HG03064 (cell line): ENCODE measurements at regions not wholly inside any gene's neighbourhood (a gene's known extent, or its start where the extent isn't known, plus 50 kb on each side); places are given as distances from the start of the nearest gene placed in this dataset.
A peak's percentile ranks its signal among the peaks of the same experiment; 100 is the strongest.
"Not testable (repeated sequence)": the region's sequence is repeated elsewhere in the genome, so short reads cannot be mapped to it uniquely, and the experiment has no call there.

Experiments
- ATAC-seq: cut with Tn5 transposase; IDR thresholded peaks from one replicate; pipeline ENCODE4 v1.9.1; 2021; ENCODE audit warnings: low read depth; ENCODE audit not compliant: unreplicated experiment

- ATAC-seq = no peak
Measured at GRCh38 chr4:146076081-146076480, 99.4 kb upstream of the LSM6 start.

- ATAC-seq = no peak
Measured at GRCh38 chr4:146073517-146073916, 102.0 kb upstream of the LSM6 start.

DNA sequence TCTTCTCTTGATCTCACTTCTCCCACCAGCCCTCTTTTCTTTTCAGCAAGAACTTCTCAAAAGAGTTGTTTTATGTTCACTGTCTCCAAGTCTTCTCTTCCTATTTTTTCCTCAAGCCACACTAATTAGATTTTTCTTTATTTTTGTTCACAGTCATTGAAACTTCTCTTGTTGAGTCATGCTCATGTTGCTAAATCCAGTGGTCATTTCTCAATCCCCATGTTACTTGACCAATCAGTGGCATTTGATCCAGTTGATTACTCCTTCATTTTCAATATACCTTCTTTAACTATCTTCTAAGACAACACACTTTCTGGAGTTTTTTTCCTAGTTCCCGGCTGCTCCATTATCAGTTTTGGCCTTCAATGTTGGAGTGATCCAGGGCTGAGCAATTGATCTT, 103.1 kb upstream of the LSM6 start:
- ATAC-seq = no peak

DNA sequence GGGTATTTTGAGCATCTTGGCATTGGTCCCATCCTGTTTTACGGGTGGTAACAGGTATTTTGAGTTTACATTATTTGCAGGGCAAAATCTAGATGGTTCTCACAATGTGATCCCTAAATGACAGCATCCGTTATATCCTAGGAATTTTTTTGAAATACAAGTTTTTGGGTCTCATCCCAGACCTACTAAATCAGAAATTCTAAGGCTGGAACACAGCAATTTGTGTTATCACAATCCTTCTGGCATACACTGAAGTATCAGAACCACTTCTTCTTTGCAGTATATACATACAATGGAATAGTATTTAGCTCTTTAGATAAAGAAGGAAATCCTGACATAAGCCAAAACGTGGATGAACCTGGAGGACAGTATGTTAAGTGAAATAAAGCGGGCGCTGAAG, 104.1 kb upstream of the LSM6 start:
- no peak for ATAC-seq

GRCh38 chr4:146063143-146063542, 112.4 kb upstream of the LSM6 start:
- peak; percentile 33 for ATAC-seq

DNA sequence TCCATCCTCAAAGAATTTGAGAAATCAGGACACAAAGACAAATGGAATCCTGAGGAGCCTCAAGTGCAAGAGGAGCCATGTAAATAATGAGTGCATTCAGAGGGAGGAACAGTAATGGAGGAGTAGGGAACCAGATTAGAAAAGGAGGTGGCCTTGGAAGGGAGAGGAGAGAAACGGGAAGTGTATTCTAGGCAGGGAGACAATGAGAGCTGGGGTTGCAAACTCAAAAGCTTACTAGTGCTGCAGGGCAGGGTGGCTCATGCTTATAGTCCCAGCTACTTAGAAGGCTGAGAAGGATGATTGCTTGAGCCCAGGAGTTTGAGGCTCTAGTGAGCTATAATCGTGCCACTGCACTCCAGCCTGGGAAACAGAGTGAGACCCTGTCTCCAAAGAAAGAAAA, 113.2 kb upstream of the LSM6 start:
- ATAC-seq = no peak

DNA sequence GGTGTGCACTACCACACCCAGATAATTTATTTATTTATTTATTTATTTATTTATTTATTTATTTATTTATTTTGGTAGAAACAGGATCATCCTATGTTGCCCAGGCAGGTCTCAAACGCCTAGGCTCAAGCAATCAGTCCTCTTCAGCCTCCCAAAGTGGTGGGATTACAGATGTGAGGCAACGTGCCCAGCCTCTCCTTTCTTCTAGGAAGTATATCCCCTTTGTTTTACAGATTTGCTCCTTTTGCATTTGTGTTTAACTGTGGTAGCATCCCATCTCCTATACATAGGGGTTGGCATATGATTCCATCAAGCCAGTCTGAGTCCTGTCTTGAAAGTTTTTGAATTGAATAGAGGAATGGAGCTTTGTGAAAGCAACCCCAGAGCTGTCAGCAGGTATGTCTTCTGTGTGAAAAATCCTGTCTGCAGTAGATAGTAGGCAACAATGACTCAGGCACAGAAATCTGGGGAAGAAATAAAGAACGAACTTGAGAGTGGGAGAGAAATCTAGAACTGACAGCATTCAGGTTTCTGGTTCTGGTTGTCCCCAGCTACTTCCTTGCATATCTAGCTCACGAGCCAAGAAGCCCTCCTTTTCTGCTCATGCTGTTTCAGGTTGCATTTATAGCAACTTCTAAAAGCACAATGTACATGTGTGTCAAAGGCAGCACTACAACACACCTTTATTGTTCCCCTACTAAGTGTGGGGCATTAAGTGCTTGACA, 113.7 kb upstream of the LSM6 start:
- no peak for ATAC-seq

- ATAC-seq = peak; percentile 65
Measured at GRCh38 chr4:146059865-146060264, 115.7 kb upstream of the LSM6 start.

GRCh38 chr4:146059151-146059550, 116.4 kb upstream of the LSM6 start:
- ATAC-seq = no peak

DNA sequence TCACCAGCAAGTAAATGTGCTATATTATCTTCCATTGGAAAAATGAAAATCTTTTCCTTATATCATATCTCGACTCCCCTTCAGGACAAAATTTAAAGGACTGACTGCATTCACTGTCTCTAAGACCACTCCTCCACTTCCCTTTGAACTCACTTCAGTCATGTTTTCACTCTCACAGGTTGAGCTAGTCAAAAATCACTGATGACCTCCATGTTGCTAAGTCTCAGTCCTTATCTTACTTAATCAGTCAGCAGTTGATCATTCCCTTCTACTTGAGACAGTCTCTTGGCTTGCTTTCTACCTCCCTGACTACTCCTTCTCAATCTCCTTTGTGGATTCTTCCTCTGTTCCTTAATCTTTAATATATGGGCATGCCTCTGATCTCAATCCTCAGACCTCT, 117.0 kb upstream of the LSM6 start:
- no peak for ATAC-seq

- no peak for ATAC-seq
Measured at GRCh38 chr4:146054676-146055075, 116.1 kb upstream of the ZNF827 start.

- no peak for ATAC-seq
Measured at GRCh38 chr4:146053891-146054290, 115.3 kb upstream of the ZNF827 start.

- no peak for ATAC-seq
Measured at GRCh38 chr4:146051728-146052391, 113.2 kb upstream of the ZNF827 start.

DNA sequence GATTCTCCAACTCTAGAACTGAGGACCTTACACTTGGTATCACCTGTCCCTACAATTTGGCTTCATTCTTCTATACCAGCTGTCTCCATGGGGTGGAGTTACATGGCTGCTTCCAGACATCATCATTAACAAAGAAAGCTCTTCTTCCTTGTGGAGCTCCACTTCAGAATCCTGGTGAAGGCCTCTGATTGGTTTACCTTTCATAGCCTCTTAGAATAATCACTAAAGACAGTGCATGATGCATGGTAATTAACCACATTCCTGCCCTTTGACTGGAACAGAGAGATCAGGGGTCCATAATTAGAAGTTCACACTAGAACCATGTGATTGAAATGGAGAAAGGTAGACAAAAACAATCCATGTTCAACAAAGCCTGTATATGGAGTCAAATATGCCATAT, 112.6 kb upstream of the ZNF827 start:
- no peak for ATAC-seq

DNA sequence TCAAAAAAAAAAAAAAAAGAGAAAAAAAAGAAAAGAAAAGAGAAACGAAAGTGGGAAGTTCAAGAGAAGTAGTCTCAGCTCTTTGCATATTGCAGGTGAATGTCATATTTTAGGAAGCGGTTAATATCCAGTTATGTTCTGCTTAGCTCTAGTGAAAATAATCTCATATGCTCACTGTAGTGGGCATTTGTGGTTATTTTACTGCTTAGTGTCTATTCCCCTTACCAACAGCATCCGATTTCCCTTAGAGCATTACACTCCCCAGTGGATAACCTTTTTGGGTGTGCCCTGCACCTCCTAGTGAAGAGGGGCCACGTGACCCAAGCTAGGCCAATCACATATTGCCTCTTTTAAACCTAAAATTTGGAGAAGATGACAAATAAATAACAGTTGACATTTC, 111.2 kb upstream of the ZNF827 start:
- ATAC-seq = peak; percentile 73

- not testable (repeated sequence) for ATAC-seq
Measured at GRCh38 chr4:146047768-146048167, 109.1 kb upstream of the ZNF827 start.

GRCh38 chr4:146041139-146042004, 102.7 kb upstream of the ZNF827 start:
- ATAC-seq = peak; percentile 70

- ATAC-seq = no peak
Measured at GRCh38 chr4:146040623-146041022, 102.0 kb upstream of the ZNF827 start.

GRCh38 chr4:146033149-146033548, 94.5 kb upstream of the ZNF827 start:
- ATAC-seq = no peak

GRCh38 chr4:146032234-146032860, 93.7 kb upstream of the ZNF827 start:
- no peak for ATAC-seq
